Forelimb muscle (tissue), 1 donor: ENCODE measurements at regions not wholly inside any gene's neighbourhood (a gene's known extent, or its start where the extent isn't known, plus 50 kb on each side); places are given as distances from the start of the nearest gene placed in this dataset.

ENCODE experiments used
- DNase-seq: peaks from one replicate; pipeline ENCODE4 v3.0.0-alpha.2; 2013; ENCODE audit warnings: low read depth

GRCh38 chr15:47203993-47204392 lies 513.3 kb upstream of the SEMA6D start:
- no peak for DNase-seq

- DNase-seq, result no peak
Observed at GRCh38 chr15:47206358-47206978, 510.8 kb upstream of the SEMA6D start.

DNA sequence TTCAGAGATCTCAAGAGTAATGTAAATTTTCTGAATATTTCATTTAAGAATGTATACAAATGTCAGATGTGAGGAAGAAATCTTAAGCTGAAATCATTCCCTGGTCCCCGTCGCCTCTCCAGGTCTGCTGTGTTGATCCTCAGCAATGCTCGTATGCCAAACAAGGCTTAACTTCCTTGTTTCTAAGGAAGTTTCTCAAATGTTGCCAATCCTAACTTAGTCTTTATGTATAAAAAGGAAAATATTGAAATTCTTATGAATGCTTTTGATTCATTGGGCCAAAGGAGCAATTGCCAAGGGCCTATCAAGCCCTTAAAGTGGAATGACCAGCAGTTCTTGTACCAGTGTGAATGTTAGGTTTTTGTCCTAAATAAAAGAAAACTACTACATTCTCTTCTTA lies 507.7 kb upstream of the SEMA6D start:
- DNase-seq, result no peak

- no peak for DNase-seq
Observed at GRCh38 chr15:47212222-47213010, 504.9 kb upstream of the SEMA6D start.

- DNase-seq, result no peak
Observed at GRCh38 chr15:47213883-47214282, 503.4 kb upstream of the SEMA6D start.

DNA sequence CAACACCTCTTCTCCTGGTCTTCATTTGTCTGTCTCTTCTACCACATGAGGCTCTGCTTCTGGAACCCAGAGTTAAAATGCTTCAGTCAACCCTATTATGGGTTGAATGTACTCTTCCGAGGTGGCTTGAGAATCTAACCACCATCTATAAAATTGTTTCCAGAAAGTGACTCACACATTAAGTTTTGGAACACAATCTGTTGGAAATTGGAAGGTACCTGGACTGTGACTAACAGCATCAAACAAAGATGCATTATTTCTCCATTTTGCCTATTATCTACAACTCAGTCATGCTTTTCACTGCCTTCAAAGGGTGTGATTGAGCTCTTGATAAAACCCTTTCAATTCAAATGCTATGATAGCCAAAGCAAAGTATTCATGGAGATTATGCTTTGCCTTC lies 499.0 kb upstream of the SEMA6D start:
- no peak for DNase-seq

DNA sequence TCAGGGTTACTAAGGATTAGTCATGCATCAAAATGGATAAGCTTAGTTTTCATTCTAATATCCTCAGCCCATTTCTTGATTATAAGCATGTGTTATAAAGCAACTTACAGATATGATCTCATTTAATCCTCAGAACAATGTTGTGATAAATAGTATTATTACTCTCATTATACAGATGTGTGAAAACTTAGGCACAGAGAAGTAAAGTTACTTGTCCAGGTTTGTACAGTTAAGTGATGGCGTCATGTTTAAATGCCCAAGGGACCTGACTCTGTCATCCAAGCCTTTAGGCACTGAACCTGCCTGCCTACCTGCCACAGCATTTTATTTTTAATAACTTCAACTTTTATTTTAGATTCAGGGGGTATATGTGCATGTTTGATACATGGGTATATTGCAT lies 472.9 kb upstream of the SEMA6D start:
- no peak for DNase-seq

DNA sequence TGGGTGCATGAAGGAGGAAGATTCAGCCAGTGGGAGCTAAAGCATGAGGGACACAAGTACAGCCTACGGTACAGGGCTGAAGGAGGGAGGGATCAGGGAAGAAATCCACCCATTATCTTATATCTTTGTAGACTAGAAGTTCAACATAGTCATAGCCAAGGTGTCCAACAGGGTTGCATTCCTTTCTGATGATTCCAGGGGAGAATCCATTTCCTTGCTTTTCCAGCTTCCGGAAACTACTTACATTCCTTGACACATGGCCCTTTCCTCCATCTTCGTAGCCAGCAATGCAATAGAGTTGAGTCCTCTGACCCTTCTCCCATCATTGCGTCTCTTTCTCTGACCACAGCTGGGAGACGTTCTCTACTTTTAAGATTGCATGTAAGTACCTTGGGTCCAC lies 471.0 kb upstream of the SEMA6D start:
- DNase-seq, result no peak

- no peak for DNase-seq
Observed at GRCh38 chr15:47258521-47258920, 458.8 kb upstream of the SEMA6D start.

DNA sequence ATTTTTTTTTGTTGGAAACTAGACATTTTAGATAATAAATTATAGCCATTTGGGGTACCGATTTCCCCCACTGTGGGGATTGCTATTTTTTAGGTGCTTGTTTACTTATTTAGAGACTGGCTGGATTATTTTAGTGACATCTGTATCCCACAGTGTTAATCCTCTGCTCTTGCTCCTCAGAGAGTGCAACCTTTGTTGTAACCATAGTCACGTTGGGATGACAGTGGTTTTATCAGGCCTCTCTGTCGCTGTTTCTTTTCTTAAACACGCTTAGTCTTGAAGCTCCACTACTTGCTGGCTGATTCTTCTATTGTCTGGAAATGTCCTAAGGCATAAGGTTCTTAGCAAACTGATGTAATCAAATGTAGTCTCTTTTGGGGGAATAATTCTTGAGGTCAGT lies 451.6 kb upstream of the SEMA6D start:
- DNase-seq, result no peak

DNA sequence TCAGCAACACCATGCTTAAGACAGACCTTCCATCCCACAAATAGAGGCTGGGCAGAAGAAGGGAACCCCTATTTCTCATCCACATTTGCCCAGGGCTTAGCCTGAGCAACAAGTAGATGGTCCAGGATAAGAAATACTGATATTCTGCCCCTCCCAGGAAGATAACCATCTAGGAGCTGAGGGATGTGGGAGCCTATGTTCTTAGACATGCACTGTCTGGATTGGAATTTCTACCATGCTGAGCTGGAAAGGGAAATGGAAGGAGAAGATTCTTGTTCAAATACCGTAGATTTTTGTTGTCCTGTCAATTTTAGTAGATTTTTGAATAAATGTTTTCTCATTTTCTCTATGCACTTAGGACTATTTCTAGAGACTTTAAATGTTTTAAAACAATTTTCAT lies 450.7 kb upstream of the SEMA6D start:
- no peak for DNase-seq

GRCh38 chr15:47273864-47274263 lies 443.4 kb upstream of the SEMA6D start:
- DNase-seq, result no peak

DNA sequence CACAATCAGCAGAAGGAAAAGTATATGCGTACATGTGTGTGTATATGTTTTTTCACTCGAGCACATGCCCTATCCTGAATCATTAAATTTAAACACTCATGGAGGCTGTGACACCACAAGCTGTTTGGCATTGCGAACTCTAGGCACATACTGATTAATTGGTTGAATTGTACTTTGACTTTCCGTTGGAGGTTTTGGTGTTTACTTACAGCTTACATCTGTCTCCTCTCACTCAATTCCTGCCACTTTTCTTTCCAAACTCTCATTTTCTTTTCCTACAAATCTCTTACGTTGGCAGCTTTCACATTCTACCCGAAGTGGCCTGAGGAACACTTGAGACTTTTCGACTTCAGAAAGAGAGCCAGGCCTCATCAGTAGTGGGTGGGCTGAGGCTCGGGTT lies 434.1 kb upstream of the SEMA6D start:
- DNase-seq, result no peak

GRCh38 chr15:47288794-47289193 lies 428.5 kb upstream of the SEMA6D start:
- DNase-seq, result no peak

GRCh38 chr15:47289656-47290055 lies 427.6 kb upstream of the SEMA6D start:
- no peak for DNase-seq

- DNase-seq, result no peak
Observed at GRCh38 chr15:47291767-47292166, 425.5 kb upstream of the SEMA6D start.

- DNase-seq, result no peak
Observed at GRCh38 chr15:47292638-47293190, 424.6 kb upstream of the SEMA6D start.

DNA sequence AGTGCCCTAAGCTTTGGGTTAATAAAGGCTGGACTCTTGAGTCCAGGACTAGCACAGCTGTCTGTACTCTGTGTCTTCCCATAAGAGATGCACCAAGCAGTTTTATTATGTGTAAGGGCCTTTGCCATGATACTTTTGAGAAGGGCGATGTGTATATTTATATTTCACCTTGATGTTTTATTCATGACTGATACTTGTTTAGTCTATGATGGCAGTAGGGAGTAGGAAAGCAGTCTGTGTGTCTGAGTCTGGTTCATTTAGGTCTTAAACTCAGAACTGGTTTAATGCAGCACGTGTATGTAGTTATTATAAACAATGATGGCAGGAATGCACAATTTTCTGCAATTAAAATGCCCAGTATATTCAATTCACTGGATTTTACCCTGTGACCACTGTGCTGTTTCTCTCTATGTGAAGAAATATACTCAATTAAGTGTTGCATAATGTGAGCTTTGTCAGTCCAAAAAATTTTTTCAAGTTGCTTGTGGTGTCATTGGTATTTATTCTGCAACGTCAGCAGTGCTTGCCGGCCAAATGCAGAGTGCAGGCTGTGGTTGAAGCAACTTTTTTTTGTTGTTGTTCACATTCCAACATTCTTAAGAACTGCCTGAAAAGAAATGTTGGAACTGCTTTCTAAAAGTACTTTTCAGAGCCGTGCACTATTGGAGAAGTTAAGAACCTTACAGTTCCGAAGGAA lies 423.7 kb upstream of the SEMA6D start:
- DNase-seq, result peak; percentile 86

DNA sequence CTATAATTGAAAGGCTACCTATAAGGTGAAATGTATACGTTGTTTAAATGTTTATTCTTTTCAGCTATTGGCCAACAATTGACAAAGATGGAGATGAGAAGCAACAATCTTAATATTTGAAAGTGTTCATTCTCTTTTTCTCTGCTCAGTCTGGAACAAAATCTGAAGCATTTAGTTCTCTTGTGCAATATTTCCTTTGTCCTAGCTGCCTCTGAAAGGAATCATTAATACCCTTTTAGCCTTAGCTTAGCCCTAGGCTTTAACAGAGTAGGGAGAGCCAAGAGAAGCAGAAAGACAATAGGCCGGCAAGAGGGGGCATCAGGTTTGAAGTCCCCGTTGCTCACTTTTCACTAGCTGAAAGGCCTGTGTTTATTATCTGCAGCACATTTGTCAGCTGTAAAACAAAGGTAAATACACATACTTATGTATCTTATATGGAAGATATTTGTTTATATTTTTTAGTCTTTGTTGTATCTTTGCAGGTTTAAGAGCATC lies 422.5 kb upstream of the SEMA6D start:
- DNase-seq, result no peak

DNA sequence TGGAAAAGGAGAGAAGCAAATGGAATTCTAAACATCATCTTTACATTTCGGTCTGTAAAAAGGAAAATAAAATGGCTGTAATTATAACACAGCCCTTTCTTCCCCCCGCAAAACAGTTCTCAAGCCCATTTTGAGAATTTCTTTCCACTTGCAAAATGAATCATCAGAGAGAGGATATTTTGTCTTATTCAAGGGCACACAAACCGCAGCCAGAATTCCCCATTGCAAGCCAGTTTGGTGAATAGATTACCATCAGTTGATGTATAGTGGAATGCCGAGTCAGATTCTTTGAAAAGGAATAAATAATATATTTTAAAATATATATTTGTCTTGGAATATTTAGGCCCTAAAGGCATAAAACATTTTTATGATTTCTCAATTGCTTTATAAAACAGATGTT lies 420.4 kb upstream of the SEMA6D start:
- no peak for DNase-seq

- no peak for DNase-seq
Observed at GRCh38 chr15:47299846-47300434, 417.4 kb upstream of the SEMA6D start.

DNA sequence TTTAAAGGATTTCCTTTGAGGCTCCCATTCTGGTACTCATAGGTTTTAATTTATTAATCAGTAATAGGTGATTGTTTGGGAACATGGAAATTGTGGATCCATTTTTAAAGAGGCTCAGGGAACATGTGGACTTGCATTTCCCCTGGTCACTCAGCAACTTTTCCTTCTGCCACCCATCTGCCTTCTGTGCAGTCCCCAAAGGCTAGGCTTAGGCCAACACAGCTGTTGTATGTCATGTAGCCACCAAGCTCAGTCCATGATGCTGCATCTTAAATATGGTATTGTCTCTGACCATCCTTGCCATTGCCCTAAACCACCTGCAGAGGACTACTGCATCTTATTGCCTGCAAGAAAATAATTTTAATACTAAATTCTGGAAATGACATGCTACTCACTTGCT lies 416.7 kb upstream of the SEMA6D start:
- DNase-seq, result no peak
